ENCODE measurements at regions not wholly inside any gene's neighbourhood (a gene's known extent, or its start where the extent isn't known, plus 50 kb on each side); places are given as distances from the start of the nearest gene placed in this dataset.

GRCh38 chr2:151097895-151098294 lies 163.8 kb downstream of the RBM43 start (continued):
- TF ChIP-seq ZNF512 (CRISPR knock-in tag; IDR thresholded peaks at IDR 0.05; ENCODE audit: borderline replicate concordance) (no peak), IRF2 (CRISPR knock-in tag; IDR thresholded peaks at IDR 0.05; ENCODE audit: borderline replicate concordance, low read depth) (no peak), FOXP1 (CRISPR knock-in tag; IDR thresholded peaks at IDR 0.05; ENCODE audit: borderline replicate concordance) (no peak), MLX (CRISPR knock-in tag; IDR thresholded peaks at IDR 0.05) (no peak), ETV6 (CRISPR knock-in tag; IDR thresholded peaks at IDR 0.05) (no peak), TCF7 (CRISPR knock-in tag; IDR thresholded peaks at IDR 0.05; ENCODE audit: low read depth) (no peak), ZNF416 (CRISPR knock-in tag; IDR thresholded peaks at IDR 0.05) (no peak)

GRCh38 chr2:151097128-151097527 lies 164.5 kb downstream of the RBM43 start:
- H3K27ac Mint-ChIP-seq: no peak overlapping the region
- no peak for DNase-seq (ENCODE audit: low spot score)
- H3K36me3 Mint-ChIP-seq: no peaks in the 10 kb centered on the region
- no peaks in the 10 kb centered on the region for H3K27me3 Mint-ChIP-seq (ENCODE audit: low read depth)
- POLR2A ChIA-PET: no interaction called here
- H3K9me3 Mint-ChIP-seq: peaks cover 4% of the 10 kb centered on the region; the same call in 1 of the 2 replicates
- no peak for ATAC-seq
- H3K4me1 Mint-ChIP-seq: no peaks in the 10 kb centered on the region
- CTCF ChIA-PET: no interaction called here
- TF ChIP-seq ZNF671 (CRISPR knock-in tag; IDR thresholded peaks at IDR 0.05): no peak
- no peak for TF ChIP-seq PRDM15 (CRISPR knock-in tag; IDR thresholded peaks at IDR 0.05)
- no peak for TF ChIP-seq NFYB (CRISPR knock-in tag; conservative IDR thresholded peaks at IDR 0.05; ENCODE audit: low read depth)
- no peak for TF ChIP-seq RORB (CRISPR knock-in tag; IDR thresholded peaks at IDR 0.05)
- TF ChIP-seq TCF7 (CRISPR knock-in tag; IDR thresholded peaks at IDR 0.05; ENCODE audit: low read depth): no peak
- no peak for TF ChIP-seq NR3C1 (CRISPR knock-in tag; conservative IDR thresholded peaks at IDR 0.05; ENCODE audit: low read depth)
- no peak for TF ChIP-seq CBFB (CRISPR knock-in tag; IDR thresholded peaks at IDR 0.05; ENCODE audit: low read depth)
- H3K4me3 Mint-ChIP-seq: no peak overlapping the region

GRCh38 chr2:151096235-151096634 lies 165.4 kb downstream of the RBM43 start:
- Mint-ChIP-seq H3K4me3 (no peak overlapping the region; the same call in 1 of the 2 replicates), H3K27ac (no peak overlapping the region), H3K27me3 (ENCODE audit: low read depth) (no peaks in the 10 kb centered on the region), H3K36me3 (no peaks in the 10 kb centered on the region), H3K9me3 (peaks cover 4% of the 10 kb centered on the region; the same call in 1 of the 2 replicates), H3K4me1 (no peaks in the 10 kb centered on the region)
- DNase-seq (ENCODE audit: low spot score): no peak
- ChIA-PET CTCF (no interaction called here), POLR2A (no interaction called here)
- ATAC-seq: no peak
- TF ChIP-seq ZNF281 (CRISPR knock-in tag; IDR thresholded peaks at IDR 0.05): no peak
- TF ChIP-seq ZNF532 (CRISPR knock-in tag; IDR thresholded peaks at IDR 0.05; ENCODE audit: borderline replicate concordance): no peak
- no peak for TF ChIP-seq ZMAT4 (CRISPR knock-in tag; IDR thresholded peaks at IDR 0.05)
- no peak for TF ChIP-seq HMGXB4 (CRISPR knock-in tag; IDR thresholded peaks at IDR 0.05)
- no peak for TF ChIP-seq IRF1 (CRISPR knock-in tag; IDR thresholded peaks at IDR 0.05)

Measured in WTC11 (cell line).